SH-SY5Y (cell line): ENCODE measurements at regions not wholly inside any gene's neighbourhood (a gene's known extent, or its start where the extent isn't known, plus 50 kb on each side); places are given as distances from the start of the nearest gene placed in this dataset.

Experiments used
- GATA2 ChIP-seq: IDR thresholded peaks from 2 replicates; pipeline ENCODE4 v1.6.1; 2011; ENCODE audit warnings: mild to moderate bottlenecking, low read depth, low read length
- GATA3 ChIP-seq: IDR thresholded peaks from 2 replicates; pipeline ENCODE4 v1.6.1; 2011; ENCODE audit warnings: low read depth, mild to moderate bottlenecking, low read length, moderate library complexity

DNA sequence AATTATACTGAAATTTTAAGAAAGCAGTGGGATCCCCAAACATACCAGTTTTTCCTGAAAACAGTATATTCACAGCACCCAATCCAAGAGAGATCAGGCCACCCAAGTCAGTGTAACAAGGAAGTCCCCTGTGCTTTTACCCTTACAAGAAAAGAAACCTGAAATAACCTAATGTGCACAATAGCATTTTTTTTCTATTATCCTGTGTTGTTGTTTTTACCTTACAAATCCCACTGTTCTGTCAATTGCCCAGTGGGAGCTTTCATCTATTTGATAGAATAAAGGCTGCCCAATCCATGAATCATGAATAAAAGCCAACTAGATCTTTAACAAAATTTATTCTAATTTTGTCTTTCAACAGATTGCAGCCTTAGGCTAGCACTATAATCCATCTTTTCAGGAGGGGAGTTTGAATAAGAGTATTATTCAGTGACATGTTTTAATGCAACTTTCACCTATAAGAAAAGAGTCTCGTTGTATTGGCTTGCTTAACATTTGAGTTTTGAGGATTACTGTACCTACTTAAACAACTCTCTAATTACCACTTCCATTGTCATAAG lies 457.4 kb downstream of the TRHDE start:
- no peak for TF ChIP-seq GATA2
- TF ChIP-seq GATA3, result no peak
